ENCODE measurements at regions not wholly inside any gene's neighbourhood (a gene's known extent, or its start where the extent isn't known, plus 50 kb on each side); places are given as distances from the start of the nearest gene placed in this dataset.

DNA sequence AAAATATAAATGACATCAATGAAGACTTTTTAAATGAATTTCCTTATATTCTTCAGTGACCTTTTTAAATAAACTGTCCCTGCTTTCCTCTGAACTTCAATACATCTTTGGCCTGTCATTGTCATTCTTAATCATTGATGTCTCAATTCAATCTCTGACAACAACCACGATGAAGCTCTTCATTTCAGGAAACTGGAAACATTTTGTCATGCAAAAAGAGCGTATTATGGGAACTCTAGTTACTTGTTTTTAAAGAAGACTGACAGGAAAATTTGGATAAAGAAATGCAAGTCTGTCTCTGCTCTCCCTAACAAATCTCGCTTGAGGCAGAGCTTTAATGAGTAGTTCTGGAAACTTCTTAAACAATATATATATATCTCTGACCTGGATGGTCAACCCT lies 535.8 kb upstream of the ADGRL2 start:
- TF ChIP-seq YY1 (IDR thresholded peaks at IDR 0.05; ENCODE audit: low read depth), result no peak
- no peak for TF ChIP-seq ZBTB7A (IDR thresholded peaks at IDR 0.05; ENCODE audit: low read depth)
- TF ChIP-seq, protein P1, sequence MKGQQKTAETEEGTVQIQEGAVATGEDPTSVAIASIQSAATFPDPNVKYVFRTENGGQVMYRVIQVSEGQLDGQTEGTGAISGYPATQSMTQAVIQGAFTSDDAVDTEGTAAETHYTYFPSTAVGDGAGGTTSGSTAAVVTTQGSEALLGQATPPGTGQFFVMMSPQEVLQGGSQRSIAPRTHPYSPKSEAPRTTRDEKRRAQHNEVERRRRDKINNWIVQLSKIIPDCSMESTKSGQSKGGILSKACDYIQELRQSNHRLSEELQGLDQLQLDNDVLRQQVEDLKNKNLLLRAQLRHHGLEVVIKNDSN (IDR thresholded peaks at IDR 0.05), result no peak
- no peak for TF ChIP-seq FOXM1 (IDR thresholded peaks at IDR 0.05; ENCODE audit: borderline replicate concordance, low read depth)
- no peak for TF ChIP-seq TEAD4 (IDR thresholded peaks at IDR 0.05)
- TF ChIP-seq, protein P2, sequence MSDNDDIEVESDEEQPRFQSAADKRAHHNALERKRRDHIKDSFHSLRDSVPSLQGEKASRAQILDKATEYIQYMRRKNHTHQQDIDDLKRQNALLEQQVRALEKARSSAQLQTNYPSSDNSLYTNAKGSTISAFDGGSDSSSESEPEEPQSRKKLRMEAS (IDR thresholded peaks at IDR 0.05), result no peak
- TF ChIP-seq CREB1 (IDR thresholded peaks at IDR 0.05; ENCODE audit: low read depth), result no peak
- TF ChIP-seq TAF1 (IDR thresholded peaks at IDR 0.05; ENCODE audit: low read depth), result no peak

DNA sequence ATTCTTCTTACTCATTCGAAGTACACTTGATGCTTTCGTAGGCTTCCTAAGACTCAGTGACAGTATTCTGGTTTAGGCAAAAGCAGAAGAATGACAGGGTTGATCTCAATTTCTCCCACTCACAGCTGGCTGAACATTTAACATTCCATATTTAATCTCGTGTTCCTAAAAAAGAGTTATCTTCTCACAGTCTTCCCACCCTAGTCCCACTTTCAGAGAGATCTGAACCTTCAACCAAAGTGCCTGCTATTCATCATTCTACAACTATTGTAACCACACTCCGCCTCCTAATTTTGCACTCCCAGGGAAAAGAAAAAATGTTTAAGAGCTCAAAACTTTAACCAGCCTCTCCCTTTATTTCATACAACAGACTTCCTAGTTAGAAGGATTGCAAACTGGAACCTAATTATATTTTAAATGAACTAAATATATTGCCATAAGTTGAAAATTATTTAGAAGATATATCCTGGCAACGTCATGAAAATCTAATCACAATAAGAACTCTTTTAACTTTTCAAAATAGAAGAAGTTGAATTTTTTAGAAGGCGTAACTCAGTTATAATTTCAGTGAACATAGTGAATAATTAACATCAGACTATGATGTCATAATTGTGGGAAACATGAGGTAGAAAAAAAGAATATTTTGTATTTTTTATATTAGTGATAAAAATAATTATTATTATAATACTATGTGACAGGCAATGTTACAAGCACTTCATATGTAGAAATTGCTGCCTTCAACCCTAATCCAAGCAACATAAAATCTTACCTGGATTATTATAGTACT lies 540.9 kb upstream of the ADGRL2 start:
- TF ChIP-seq EGR1 (IDR thresholded peaks at IDR 0.05) (no peak), TEAD4 (IDR thresholded peaks at IDR 0.05) (no peak), FOXM1 (IDR thresholded peaks at IDR 0.05; ENCODE audit: borderline replicate concordance, low read depth) (no peak), TAF1 (IDR thresholded peaks at IDR 0.05; ENCODE audit: low read depth) (no peak), NFIC (IDR thresholded peaks at IDR 0.05) (no peak), CREB1 (IDR thresholded peaks at IDR 0.05; ENCODE audit: low read depth) (no peak), YY1 (IDR thresholded peaks at IDR 0.05; ENCODE audit: low read depth) (no peak), TCF12 (IDR thresholded peaks at IDR 0.05; ENCODE audit: low read depth) (no peak), ZBTB7A (IDR thresholded peaks at IDR 0.05; ENCODE audit: low read depth) (no peak), RAD21 (IDR thresholded peaks at IDR 0.05; ENCODE audit: low read depth) (no peak), CEBPB (IDR thresholded peaks at IDR 0.05) (no peak), EP300 (IDR thresholded peaks at IDR 0.05; ENCODE audit: borderline replicate concordance) (no peak)
- TF ChIP-seq, protein P1 (IDR thresholded peaks at IDR 0.05), result no peak
- TF ChIP-seq, protein P3, sequence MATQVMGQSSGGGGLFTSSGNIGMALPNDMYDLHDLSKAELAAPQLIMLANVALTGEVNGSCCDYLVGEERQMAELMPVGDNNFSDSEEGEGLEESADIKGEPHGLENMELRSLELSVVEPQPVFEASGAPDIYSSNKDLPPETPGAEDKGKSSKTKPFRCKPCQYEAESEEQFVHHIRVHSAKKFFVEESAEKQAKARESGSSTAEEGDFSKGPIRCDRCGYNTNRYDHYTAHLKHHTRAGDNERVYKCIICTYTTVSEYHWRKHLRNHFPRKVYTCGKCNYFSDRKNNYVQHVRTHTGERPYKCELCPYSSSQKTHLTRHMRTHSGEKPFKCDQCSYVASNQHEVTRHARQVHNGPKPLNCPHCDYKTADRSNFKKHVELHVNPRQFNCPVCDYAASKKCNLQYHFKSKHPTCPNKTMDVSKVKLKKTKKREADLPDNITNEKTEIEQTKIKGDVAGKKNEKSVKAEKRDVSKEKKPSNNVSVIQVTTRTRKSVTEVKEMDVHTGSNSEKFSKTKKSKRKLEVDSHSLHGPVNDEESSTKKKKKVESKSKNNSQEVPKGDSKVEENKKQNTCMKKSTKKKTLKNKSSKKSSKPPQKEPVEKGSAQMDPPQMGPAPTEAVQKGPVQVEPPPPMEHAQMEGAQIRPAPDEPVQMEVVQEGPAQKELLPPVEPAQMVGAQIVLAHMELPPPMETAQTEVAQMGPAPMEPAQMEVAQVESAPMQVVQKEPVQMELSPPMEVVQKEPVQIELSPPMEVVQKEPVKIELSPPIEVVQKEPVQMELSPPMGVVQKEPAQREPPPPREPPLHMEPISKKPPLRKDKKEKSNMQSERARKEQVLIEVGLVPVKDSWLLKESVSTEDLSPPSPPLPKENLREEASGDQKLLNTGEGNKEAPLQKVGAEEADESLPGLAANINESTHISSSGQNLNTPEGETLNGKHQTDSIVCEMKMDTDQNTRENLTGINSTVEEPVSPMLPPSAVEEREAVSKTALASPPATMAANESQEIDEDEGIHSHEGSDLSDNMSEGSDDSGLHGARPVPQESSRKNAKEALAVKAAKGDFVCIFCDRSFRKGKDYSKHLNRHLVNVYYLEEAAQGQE (IDR thresholded peaks at IDR 0.05; ENCODE audit: low read depth), result no peak
- TF ChIP-seq, protein P2 (IDR thresholded peaks at IDR 0.05), result no peak

DNA sequence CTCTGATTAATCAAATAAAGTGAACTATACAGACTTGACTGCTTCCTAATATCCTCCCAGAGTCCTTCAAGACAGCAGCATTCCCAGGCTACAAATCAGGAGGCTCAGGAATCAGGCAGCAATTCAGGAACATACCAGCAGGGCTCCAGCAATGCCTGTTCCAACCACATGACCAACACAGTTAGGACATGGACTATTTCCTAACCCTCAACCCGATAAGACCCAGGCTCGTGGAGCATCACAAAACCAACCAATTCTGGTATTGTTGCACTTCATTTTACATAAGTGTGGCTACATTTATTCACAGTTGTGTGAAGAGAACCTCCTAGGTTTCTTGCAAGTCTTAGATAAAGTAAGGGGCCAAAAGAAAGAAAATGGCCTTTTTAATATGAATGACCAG lies 546.2 kb upstream of the ADGRL2 start:
- TF ChIP-seq TEAD4 (IDR thresholded peaks at IDR 0.05), result no peak
- TF ChIP-seq, protein P1 (IDR thresholded peaks at IDR 0.05), result peak; percentile 37; the same call in 1 of the 2 replicates

DNA sequence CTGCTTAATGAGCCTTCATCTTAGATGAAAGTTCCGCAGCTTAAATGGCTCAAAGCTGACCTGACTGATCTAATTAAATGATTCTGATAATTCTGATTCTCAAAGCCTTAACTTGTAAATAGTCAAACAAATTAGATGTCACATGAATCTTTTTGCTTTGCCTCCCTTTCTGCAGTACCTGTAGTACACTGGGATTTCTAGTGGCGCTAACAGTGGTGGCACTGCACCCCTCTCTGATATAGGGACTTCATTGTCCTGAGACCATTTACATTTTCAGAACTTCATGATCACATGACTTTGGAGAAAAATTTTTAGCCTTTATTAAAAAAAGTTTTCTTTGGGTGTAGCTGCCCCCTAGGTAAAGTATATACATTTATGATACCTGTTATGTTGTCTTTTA lies 546.7 kb upstream of the ADGRL2 start:
- no peak for TF ChIP-seq FOXM1 (IDR thresholded peaks at IDR 0.05; ENCODE audit: borderline replicate concordance, low read depth)
- TF ChIP-seq RAD21 (IDR thresholded peaks at IDR 0.05; ENCODE audit: low read depth), result no peak
- TF ChIP-seq YY1 (IDR thresholded peaks at IDR 0.05; ENCODE audit: low read depth), result no peak
- TF ChIP-seq ZBTB7A (IDR thresholded peaks at IDR 0.05; ENCODE audit: low read depth), result no peak
- no peak for TF ChIP-seq CEBPB (IDR thresholded peaks at IDR 0.05)
- TF ChIP-seq, protein P1 (IDR thresholded peaks at IDR 0.05), result no peak
- no peak for TF ChIP-seq EP300 (IDR thresholded peaks at IDR 0.05; ENCODE audit: borderline replicate concordance)
- TF ChIP-seq CREB1 (IDR thresholded peaks at IDR 0.05; ENCODE audit: low read depth), result no peak
- TF ChIP-seq, protein P2 (IDR thresholded peaks at IDR 0.05), result no peak
- TF ChIP-seq, protein P3 (IDR thresholded peaks at IDR 0.05; ENCODE audit: low read depth), result no peak
- TF ChIP-seq TEAD4 (IDR thresholded peaks at IDR 0.05), result no peak
- TF ChIP-seq NFIC (IDR thresholded peaks at IDR 0.05), result no peak
- TF ChIP-seq TCF12 (IDR thresholded peaks at IDR 0.05; ENCODE audit: low read depth), result no peak
- no peak for TF ChIP-seq TAF1 (IDR thresholded peaks at IDR 0.05; ENCODE audit: low read depth)
- TF ChIP-seq EGR1 (IDR thresholded peaks at IDR 0.05), result no peak
